RWPE1 (cell line): ENCODE measurements at regions not wholly inside any gene's neighbourhood (a gene's known extent, or its start where the extent isn't known, plus 50 kb on each side); places are given as distances from the start of the nearest gene placed in this dataset.
"Not testable (repeated sequence)": the region's sequence is repeated elsewhere in the genome, so short reads cannot be mapped to it uniquely, and the experiment has no call there.

Experiments
- CTCF ChIA-PET: fragments of 350-600 bp; sonication (Branson Sonifier 250); formaldehyde crosslinking; extraction: SDS; loops from one replicate; lab custom pipeline; 2021; lab: Yijun Ruan, JAX
- POLR2A ChIA-PET: fragments of 400-600 bp; formaldehyde crosslinking; extraction: SDS; loops from one replicate; lab custom pipeline; 2020; ENCODE audit warnings: antibody characterized with exemption; ENCODE audit not compliant: low non-redundant PET; lab: Yijun Ruan, JAX
- DNase-seq: peaks from one replicate; pipeline ENCODE4 v3.0.0; 2012; ENCODE audit warnings: low spot score
- H3K27ac ChIP-seq: fragments of 450-650 bp; 2 replicates; pipeline ENCODE4 v1.5.1; 2017
- CTCF ChIP-seq: fragments of 450-650 bp; conservative IDR thresholded peaks from 2 replicates; pipeline ENCODE4 v1.5.1; 2017; ENCODE audit warnings: low read depth, mild to moderate bottlenecking

- no peak for DNase-seq
- TF ChIP-seq CTCF = no peak
- ChIA-PET POLR2A (no interaction called here), CTCF (no interaction called here)
- no peak overlapping the region for H3K27ac ChIP-seq
Observed at GRCh38 chr2:142615876-142616275, 261.6 kb upstream of the KYNU start.

DNA sequence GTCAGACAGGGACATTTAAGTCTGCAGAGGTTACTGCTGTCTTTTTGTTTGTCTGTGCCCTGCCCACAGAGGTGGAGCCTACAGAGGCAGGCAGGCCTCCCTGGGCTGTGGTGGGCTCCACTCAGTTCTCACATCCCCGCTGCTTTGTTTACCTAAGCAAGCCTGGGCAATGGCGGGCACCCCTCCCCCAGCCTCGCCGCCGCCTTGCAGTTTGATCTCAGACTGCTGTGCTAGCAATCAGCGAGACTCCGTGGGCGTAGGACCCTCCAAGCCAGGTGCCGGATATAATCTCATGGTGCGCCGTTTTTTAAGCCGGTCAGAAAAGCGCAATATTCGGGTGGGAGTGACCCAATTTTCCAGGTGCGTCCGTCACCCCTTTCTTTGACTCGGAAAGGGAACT lies 264.3 kb upstream of the KYNU start:
- CTCF ChIA-PET, DNase-seq, H3K27ac ChIP-seq, POLR2A ChIA-PET: not testable (repeated sequence)

DNA sequence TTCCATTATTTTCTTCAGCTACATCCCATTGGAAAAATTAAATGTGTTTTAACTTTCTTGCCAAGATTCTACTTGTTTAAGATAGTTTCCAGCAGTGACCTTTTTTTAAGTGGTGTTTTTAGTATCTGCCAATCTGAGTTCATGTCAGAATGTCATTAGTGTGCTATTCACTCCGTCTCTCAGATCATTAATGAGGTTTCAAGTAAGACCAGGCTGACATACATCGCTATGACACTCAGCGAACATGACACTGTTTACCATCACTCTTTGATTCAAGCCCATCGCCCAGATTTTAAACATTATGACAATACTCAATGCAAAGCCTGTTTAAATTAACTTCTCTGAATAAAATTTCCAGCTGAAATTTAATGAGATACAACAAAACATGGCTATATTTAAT lies 272.0 kb upstream of the KYNU start:
- no peak for TF ChIP-seq CTCF
- ChIA-PET POLR2A (no interaction called here), CTCF (interaction anchor here (0.6 kb wide), 1 partner anchor 370 kb away, joined by 3 read pairs; no protein-coding TSS in a partner anchor)
- no peak overlapping the region for H3K27ac ChIP-seq
- DNase-seq = no peak

- POLR2A ChIA-PET = no interaction called here
- CTCF ChIA-PET = interaction anchor here (0.6 kb wide), 1 partner anchor 14 kb away, joined by 3 read pairs; no protein-coding TSS in a partner anchor
- TF ChIP-seq CTCF = no peak
- no peak for DNase-seq
- H3K27ac ChIP-seq = no peak overlapping the region
Observed at GRCh38 chr2:142603759-142604158, 273.7 kb upstream of the KYNU start.

DNA sequence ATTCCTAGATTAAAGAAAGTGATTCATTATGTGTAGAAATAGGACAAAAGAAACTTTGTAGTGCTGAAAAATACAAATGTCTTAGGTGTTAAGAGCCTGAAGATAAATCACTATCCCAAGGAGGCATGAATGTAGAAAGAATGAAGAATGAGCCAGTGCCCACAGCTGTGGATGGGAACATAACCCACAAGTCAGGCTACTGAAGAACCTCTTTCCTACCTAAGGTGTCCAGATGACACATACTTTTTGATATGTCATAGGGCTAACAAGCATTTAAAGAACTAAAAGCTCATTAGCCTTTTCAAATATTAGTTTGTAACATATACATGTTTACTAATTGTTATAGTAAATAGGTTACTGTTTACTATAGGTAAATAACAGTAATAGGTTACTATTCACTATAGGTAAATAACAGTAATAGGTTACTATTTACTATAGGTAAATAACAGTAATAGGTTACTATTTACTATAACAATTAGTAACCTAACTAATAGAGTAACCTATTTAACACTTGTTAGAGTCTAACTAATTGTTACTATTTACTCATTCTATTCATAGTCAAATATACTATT lies 275.0 kb upstream of the KYNU start:
- TF ChIP-seq CTCF = no peak
- no peak for DNase-seq
- POLR2A ChIA-PET = no interaction called here
- no peak overlapping the region for H3K27ac ChIP-seq
- CTCF ChIA-PET = no interaction called here

- ChIA-PET CTCF (no interaction called here), POLR2A (no interaction called here)
- H3K27ac ChIP-seq = no peak overlapping the region
- TF ChIP-seq CTCF = no peak
- no peak for DNase-seq
Observed at GRCh38 chr2:142601794-142602193, 275.7 kb upstream of the KYNU start.

DNA sequence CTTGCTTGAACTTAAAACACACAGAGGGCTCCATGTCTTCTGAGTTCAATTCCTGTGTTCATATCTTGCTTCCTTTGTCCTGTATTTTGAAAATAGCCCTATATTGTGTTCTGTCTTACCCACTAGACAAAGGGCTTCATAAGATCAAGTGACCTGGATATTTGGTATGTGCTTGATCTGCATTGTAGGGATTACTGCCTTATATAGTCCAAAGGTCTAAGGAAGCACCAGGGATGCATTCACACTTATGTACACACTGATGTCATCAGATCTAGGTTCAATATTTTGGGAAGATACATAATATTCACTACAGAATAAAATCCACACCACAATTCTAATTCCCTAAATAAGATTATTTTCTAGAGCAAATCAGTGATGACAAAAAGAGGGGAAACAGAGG lies 278.0 kb upstream of the KYNU start:
- ChIA-PET POLR2A (no interaction called here), CTCF (no interaction called here)
- TF ChIP-seq CTCF = no peak
- H3K27ac ChIP-seq = no peak overlapping the region
- DNase-seq = no peak
